Activated T-cell treated with anti-CD3 and anti-CD28 coated beads, Interleukin-2, amount 50 U/mL, for 48 hours (primary cell): ENCODE measurements at regions not wholly inside any gene's neighbourhood (a gene's known extent, or its start where the extent isn't known, plus 50 kb on each side); places are given as distances from the start of the nearest gene placed in this dataset.
"Not testable (repeated sequence)": the region's sequence is repeated elsewhere in the genome, so short reads cannot be mapped to it uniquely, and the experiment has no call there.

Experiments used
- DNase-seq, 2 experiments: peaks; one replicate each; pipeline ENCODE4 v3.0.0-alpha.2; 2020

GRCh38 chr1:96222701-96223100 is 498.9 kb upstream of the PTBP2 start:
- no peak for DNase-seq

- not testable (repeated sequence) for DNase-seq
Observed at GRCh38 chr1:96224229-96224628, 497.4 kb upstream of the PTBP2 start.

GRCh38 chr1:96233422-96233821 is 488.2 kb upstream of the PTBP2 start:
- DNase-seq: no peak

GRCh38 chr1:96234299-96234698 is 487.3 kb upstream of the PTBP2 start:
- DNase-seq: no peak

- DNase-seq: no peak
Observed at GRCh38 chr1:96236156-96236739, 485.3 kb upstream of the PTBP2 start.

- no peak for DNase-seq
Observed at GRCh38 chr1:96238426-96238825, 483.2 kb upstream of the PTBP2 start.

- DNase-seq: no peak
Observed at GRCh38 chr1:96240438-96240837, 481.1 kb upstream of the PTBP2 start.

GRCh38 chr1:96253246-96254035 is 468.1 kb upstream of the PTBP2 start:
- no peak for DNase-seq

GRCh38 chr1:96256130-96256790 is 465.3 kb upstream of the PTBP2 start:
- DNase-seq: no peak

- no peak for DNase-seq
Observed at GRCh38 chr1:96259399-96259798, 462.2 kb upstream of the PTBP2 start.

GRCh38 chr1:96281491-96281890 is 440.1 kb upstream of the PTBP2 start:
- DNase-seq: no peak

- no peak for DNase-seq
Observed at GRCh38 chr1:96290033-96290432, 431.6 kb upstream of the PTBP2 start.

GRCh38 chr1:96290801-96291200 is 430.8 kb upstream of the PTBP2 start:
- no peak for DNase-seq

- DNase-seq: no peak
Observed at GRCh38 chr1:96291468-96291867, 430.1 kb upstream of the PTBP2 start.

- DNase-seq: no peak
Observed at GRCh38 chr1:96292141-96292540, 429.4 kb upstream of the PTBP2 start.

- no peak for DNase-seq
Observed at GRCh38 chr1:96296991-96297390, 424.6 kb upstream of the PTBP2 start.

- no peak for DNase-seq
Observed at GRCh38 chr1:96306809-96307560, 414.6 kb upstream of the PTBP2 start.

GRCh38 chr1:96308314-96308713 is 413.3 kb upstream of the PTBP2 start:
- no peak for DNase-seq

- DNase-seq: no peak
Observed at GRCh38 chr1:96309783-96310182, 411.8 kb upstream of the PTBP2 start.

- no peak for DNase-seq
Observed at GRCh38 chr1:96313216-96313615, 408.4 kb upstream of the PTBP2 start.

- no peak for DNase-seq
Observed at GRCh38 chr1:96329121-96329520, 392.5 kb upstream of the PTBP2 start.

GRCh38 chr1:96331596-96331995 is 390.0 kb upstream of the PTBP2 start:
- no peak for DNase-seq

GRCh38 chr1:96333522-96334235 is 387.9 kb upstream of the PTBP2 start:
- no peak for DNase-seq
